NCI-H2029 (cell line): ENCODE measurements at regions not wholly inside any gene's neighbourhood (a gene's known extent, or its start where the extent isn't known, plus 50 kb on each side); places are given as distances from the start of the nearest gene placed in this dataset.

Experiments
- DNase-seq: peaks from one replicate; lab custom pipeline; 2025; lab: John Stamatoyannopoulos, UW

GRCh38 chr14:104319491-104320241 lies 181.3 kb downstream of the KIF26A start:
- DNase-seq: no peak

- no peak for DNase-seq
Measured at GRCh38 chr14:104320611-104321086, 182.3 kb downstream of the KIF26A start.

GRCh38 chr14:104321088-104321801 lies 182.9 kb downstream of the KIF26A start:
- no peak for DNase-seq

GRCh38 chr14:104321802-104322130 lies 183.4 kb downstream of the KIF26A start:
- DNase-seq: no peak

- DNase-seq: peak; percentile 23
Measured at GRCh38 chr14:104322531-104323366, 184.4 kb downstream of the KIF26A start.

GRCh38 chr14:104323551-104324175 lies 185.3 kb downstream of the KIF26A start:
- DNase-seq: no peak

GRCh38 chr14:104326848-104327247 lies 188.5 kb downstream of the KIF26A start:
- DNase-seq: no peak

- no peak for DNase-seq
Measured at GRCh38 chr14:104328607-104329006, 190.2 kb downstream of the KIF26A start.

- no peak for DNase-seq
Measured at GRCh38 chr14:104329793-104330192, 191.4 kb downstream of the KIF26A start.

GRCh38 chr14:104331871-104332605 lies 193.7 kb downstream of the KIF26A start:
- no peak for DNase-seq

GRCh38 chr14:104332634-104333270 lies 194.4 kb downstream of the KIF26A start:
- no peak for DNase-seq

GRCh38 chr14:104333646-104334423 lies 195.4 kb downstream of the KIF26A start:
- no peak for DNase-seq

GRCh38 chr14:104334424-104335161 lies 196.2 kb downstream of the KIF26A start:
- no peak for DNase-seq

- DNase-seq: no peak
Measured at GRCh38 chr14:104335176-104335575, 196.8 kb downstream of the KIF26A start.

GRCh38 chr14:104335611-104336010 lies 197.2 kb downstream of the KIF26A start:
- no peak for DNase-seq

GRCh38 chr14:104337351-104337750 lies 199.0 kb downstream of the KIF26A start:
- DNase-seq: no peak

GRCh38 chr14:104339361-104339760 lies 201.0 kb downstream of the KIF26A start:
- no peak for DNase-seq

GRCh38 chr14:104339829-104340228 lies 201.4 kb downstream of the KIF26A start:
- DNase-seq: no peak
